Uterus (tissue), 2 donors: ENCODE measurements at regions not wholly inside any gene's neighbourhood (a gene's known extent, or its start where the extent isn't known, plus 50 kb on each side); places are given as distances from the start of the nearest gene placed in this dataset.

ENCODE experiments used
- CTCF ChIP-seq, 4 experiments: fragments of 200-600 bp in 2 of 4; fragments of 450-650 bp in 2 of 4; sonication (generic) in 2 of 4; IDR thresholded peaks; one replicate each; pipeline ENCODE4 v1.5.1; 2016 to 2019; ENCODE audit warnings: antibody characterized with exemption in 4 of 4, mild to moderate bottlenecking in 2 of 4, moderate library complexity in 1 of 4
- POLR2A ChIP-seq, 2 donors: fragments of 450-650 bp; IDR thresholded peaks; one replicate each; pipeline ENCODE4 v1.6.1; 2016; ENCODE audit warnings: antibody characterized with exemption in 2 of 2, mild to moderate bottlenecking in 1 of 2, moderate library complexity in 1 of 2

DNA sequence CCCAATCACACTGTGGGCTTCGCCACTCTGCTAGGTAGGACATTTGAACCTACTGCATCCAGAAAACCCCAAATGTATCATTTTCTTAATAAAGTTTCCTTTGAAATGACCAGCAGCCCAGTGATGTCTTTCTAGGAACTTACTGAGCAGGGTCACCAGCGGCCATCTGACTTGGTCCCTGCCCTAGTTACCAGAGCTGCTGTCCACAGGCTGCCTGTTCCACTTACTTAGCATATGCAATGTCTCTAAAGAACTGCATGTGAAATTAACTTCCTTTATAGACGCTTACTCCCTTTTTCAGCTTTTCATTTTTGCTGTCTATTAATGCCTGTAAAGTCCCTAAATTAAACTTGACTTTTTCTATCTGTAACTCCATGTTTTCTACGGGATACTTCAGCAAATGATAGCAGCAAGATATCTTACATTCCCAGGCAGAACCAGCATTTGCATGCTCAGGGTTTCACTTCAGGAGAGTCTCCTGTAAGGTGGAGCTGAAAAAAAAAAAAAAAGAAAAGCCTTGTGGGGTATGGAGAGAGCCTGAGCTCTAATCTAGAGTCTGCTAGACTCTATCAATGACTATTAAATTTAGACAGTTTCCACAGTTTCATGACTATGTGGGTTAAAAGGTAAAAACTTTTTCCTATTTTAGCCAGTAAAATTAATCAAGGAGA, 125.0 kb downstream of the FAT3 start:
- TF ChIP-seq CTCF (IDR thresholded peaks at IDR 0.05) = no peak
- TF ChIP-seq POLR2A (IDR thresholded peaks at IDR 0.05) = no peak
